Activated CD8-positive, alpha-beta memory T cell treated with anti-CD3 and anti-CD28 coated beads for 1 hour (primary cell): ENCODE measurements at regions not wholly inside any gene's neighbourhood (a gene's known extent, or its start where the extent isn't known, plus 50 kb on each side); places are given as distances from the start of the nearest gene placed in this dataset.
"Not testable (repeated sequence)": the region's sequence is repeated elsewhere in the genome, so short reads cannot be mapped to it uniquely, and the experiment has no call there.

Experiments used
- DNase-seq, 2 donors: peaks; one replicate each; pipeline ENCODE4 v3.0.0-alpha.2; 2020; ENCODE audit warnings: low read depth in 1 of 2; ENCODE audit errors: extremely low read depth in 1 of 2

DNA sequence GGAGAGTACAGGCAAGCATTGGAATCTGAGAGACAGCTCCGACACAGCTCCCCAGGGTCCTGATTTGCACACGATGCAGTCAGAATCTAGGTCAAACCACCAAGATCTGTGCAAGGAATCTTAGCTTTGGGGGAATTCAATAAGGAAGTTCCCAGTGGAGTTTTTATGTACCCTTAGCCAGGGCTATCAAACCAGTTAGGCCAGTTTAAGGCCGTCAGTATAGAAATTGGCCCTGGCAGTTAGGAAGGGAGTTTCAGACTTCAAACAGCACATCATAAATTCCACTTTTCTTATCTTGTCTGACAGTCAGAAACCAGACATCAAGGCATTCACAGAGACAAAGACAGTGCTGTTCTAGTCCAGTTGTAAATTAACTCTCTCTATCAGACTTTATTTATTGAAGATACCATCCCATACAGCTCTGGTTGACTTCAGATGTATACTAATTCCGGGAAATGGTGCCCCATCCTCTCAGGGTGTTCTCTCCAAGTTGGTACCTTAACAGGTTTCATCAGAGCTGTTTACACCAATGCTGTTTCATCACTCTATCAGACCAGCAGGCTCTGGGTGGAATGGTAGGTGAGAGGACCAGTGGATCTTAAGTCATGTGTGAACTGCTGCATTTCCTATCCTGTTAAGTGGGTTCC, 157.5 kb upstream of the ATF7IP start:
- DNase-seq = no peak

DNA sequence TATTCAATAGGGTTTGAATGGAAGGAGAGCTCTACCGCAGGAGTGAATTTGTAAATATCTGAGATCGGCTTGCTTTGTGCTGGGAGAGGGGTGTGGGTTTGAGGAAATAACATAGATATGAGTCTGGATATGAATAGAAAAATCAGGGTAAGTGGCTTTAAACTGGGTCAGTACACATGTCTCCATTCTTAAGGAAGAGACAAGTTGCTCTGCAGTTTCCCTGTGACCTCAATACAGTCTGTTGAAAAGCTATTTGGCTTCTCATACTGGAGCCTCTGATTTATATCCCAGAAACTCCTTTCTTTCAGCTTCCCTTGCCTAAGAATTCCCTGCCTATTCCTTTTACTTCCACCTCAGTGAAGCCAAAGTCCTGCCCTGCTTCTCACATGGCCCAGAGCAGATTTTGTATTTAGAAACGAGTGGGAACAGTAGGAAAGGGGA, 153.5 kb upstream of the ATF7IP start:
- DNase-seq = no peak

DNA sequence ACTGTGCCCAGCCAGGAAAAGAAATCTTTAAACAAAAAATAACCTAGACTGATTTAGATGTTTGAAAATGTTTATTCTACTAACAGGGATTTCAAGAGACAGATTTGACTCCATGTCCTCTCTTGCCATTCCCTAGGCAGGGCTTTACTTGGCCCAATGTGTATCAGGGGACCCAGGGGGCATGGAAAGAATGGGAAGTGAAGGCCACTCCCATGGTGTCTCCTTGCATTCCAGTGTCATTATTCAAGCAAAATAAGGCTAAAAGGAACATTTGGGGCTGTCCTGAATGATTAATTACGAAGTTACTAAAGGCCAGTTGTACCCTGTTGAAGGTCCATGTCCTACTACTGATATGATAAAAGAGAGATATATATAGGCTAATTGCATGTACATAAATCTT, 151.9 kb upstream of the ATF7IP start:
- DNase-seq = no peak

DNA sequence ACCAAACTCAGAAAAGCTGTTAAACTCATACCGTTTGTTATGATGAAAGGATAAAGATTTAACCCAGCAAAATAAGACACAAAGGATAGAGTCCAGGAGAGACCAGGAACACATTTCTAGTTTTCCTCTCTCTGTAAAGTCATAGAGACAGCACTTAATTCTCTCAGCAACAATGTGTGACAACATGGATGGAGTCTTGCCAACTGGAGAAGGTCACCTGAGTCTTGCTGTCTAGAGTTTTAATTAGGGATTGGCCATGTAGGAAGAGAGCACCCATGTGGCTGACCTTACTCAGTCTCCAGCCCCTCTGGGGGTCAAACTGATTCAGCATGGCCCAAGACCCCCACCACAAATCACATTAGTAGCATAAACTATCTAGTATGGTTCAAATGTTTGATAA, 151.0 kb upstream of the ATF7IP start:
- DNase-seq = no peak

DNA sequence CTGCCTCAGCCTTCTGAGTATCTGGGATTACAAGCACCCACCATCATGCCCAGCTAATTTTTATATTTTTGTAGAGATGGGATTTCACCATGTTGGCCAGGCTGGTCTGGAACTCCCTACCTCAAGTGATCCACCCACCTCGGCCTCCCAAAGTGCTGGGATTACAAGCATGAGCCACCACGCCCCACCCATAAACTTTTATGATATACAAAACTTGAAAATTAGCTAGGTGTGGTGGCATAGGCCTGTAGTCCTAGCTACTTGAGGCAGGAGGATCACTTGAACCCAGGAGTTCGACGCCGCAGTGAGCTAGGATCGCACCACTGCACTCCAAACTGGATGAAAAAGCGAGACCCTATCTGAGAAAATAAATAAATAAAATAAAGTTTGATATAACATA, 149.5 kb upstream of the ATF7IP start:
- DNase-seq = not testable (repeated sequence)

DNA sequence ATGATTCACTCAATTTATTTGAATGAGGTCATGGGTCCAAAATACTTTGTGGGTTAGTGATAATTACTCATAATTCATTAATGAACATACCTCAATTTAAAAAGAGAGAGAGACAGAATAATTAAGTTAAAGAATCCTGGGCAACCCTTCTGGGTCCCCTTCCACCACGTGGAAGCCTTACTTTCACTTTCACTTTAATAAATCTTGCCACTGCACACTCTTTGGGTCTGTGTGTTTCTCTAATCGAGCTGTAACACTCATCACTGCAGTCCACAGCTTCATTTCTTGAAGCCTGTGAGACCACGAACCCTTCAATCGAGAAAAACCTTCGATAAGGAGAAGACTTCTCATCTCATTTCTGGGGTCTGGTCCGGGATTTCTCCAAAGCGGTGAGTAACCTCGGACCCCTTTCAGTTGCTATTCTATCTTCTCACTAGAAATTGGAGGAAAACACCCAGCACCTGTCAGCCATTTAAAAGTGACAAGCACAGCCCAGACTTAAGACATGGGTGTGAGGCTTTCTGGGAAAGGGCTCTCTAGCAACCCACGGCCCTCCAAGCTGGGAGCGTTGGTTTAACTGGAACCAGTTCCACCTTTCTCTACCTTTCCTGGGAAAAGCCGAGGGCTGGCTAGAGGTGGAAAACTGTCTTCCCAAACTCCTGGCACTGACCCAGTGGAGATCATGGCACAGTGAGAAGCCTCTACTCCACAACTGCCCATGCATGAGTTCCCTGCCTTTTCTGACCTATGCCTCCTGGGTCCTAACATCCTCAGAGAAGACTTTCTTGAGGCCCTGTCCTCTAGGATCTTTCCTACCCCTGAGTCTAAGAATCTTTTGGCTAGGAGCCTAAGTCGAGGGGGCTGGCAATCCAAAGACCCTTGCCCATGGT, 148.8 kb upstream of the ATF7IP start:
- DNase-seq = no peak

DNA sequence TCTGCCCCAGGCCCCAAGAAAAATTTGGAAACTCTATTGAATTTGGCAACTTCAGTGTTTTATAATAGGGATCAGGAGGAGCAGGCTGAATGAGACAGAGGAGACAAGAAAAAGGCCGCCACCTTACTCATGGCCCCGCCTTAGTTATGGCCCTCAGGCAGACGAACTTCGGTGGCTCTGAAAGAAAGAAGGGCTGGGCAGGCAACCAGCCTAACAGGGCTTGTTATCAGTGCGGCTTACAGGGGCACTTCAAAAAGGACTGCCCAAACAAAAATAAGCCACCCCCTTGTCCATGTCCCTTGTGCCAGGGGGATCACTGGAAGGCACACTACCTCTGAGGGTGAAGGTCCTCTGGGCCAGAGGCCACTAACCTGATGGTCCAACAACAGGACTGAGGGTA, 146.3 kb upstream of the ATF7IP start:
- DNase-seq = no peak

DNA sequence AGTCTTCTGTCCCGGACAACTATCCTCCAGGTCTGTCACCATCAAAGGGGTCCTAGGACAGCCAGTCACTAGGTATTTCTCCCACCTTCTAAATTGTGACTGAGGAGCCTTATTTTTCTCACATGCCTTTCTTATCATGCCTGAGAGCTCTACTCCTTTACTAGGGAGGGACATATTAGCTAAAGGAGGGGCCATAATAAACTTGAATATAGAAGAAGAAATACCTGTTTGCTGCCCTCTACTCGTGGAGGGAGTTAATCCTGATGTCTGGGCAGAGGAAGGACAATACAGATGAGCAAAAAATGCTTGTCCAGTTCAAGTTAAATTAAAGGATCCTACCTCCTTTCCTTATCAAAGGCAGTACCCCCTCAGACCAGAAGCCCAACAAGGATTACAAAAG, 145.8 kb upstream of the ATF7IP start:
- not testable (repeated sequence) for DNase-seq

DNA sequence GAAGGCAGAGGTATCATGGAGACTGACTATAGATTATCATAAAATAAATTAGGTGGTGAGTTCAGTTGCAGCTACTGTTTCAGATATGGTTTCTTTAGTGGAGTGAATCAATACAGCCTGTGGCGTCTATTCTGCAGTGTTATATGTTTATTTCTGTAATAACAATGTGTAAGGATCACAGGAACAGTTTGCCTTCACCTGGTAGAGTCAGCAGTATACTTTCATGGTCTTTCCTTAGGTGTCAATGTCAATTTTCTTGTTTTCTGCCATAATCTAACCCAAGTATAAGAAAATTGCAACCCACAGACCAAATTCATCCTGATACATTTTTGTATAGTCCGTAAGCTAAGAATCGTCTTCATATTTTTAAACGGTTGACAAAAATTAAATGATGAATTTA, 140.4 kb upstream of the ATF7IP start:
- DNase-seq = no peak

DNA sequence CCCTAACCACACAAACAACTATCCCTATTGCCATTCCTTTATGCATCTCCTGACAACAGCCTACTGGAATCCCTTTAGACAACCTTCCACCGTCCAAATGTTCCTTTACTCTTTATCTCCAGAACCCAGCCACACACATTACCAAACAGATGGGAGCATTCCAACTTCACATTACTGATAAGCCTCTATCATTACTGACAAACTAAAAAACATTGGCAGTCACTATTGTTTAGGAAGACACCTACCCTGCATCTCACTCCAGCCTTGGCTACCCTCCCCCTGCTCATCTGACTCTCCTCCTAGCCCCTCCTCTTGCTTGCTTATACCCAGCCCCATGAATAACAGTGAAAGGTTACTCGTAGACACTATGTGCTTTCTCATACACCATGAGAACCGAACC, 130.3 kb upstream of the ATF7IP start:
- DNase-seq = not testable (repeated sequence)

DNA sequence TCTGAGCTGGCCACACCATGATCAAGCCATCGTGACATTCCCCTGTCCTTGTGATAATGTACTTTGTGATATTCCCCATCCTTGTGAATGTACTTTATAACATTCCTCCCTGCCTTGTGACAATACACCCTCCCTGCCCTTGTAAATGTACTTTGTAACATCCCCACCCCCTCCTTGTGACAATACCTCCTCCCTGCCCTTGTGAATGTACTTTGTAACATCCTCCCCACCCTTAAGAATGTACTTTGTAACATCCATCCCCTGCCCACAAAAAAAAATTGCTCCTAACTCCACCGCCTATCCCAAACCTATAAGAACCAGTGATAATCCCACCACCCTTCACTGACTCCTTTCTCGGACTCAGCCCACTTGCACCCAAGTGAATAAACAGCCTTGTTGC, 128.8 kb upstream of the ATF7IP start:
- DNase-seq = not testable (repeated sequence)

DNA sequence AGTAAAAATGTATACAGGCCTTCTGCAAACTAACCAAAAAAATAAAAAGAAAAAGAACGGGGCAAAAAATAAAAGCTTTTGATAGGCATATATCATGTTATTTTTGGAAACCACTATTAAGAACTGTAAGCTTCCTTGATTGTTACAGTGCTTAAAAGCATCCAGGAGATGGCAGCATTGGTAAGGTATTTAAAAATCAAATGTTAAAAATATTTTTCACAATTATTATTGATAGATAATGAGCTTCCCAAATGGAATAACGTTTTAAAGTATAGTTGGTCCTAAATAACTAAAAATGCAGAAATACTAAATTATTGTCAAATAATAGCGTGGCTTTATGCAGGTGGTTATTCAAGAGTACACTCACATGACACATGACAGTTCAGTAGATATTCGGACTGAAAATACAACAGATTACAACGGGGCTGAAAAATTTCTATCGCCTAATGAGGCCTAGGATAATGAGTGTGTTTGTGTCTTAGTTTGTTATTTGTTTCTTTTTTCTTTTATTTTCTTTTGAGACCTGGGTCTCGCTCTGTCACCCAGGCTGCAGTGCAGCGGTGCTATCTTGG, 127.2 kb upstream of the ATF7IP start:
- DNase-seq = no peak

DNA sequence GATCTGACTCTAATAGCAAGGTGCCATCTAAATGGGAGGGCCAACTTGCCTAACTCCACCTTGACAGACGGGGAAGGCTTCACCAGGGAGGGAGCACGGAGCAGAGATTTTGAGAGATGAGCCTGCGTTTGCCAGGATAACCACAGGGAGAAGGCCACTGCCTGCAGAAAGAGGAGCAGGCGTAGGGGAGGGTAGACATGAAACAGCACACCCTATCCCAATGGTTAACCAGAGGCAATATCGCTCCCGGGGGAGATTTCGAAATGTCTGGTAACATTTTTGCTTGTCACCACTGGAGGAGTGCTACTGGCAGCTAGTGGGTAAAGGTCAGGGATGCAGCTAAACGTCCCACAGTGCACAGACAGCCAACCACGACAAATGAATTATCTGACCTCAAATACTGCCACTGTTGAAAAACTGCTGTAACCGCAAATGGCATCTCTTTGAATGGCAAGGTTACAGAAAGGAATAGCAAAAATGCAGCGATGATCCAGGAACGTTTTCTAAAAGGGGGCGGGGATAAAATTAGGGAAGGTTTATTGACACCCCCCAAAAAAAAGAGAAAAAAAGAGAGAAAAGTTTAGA, 126.0 kb upstream of the ATF7IP start:
- DNase-seq = no peak

DNA sequence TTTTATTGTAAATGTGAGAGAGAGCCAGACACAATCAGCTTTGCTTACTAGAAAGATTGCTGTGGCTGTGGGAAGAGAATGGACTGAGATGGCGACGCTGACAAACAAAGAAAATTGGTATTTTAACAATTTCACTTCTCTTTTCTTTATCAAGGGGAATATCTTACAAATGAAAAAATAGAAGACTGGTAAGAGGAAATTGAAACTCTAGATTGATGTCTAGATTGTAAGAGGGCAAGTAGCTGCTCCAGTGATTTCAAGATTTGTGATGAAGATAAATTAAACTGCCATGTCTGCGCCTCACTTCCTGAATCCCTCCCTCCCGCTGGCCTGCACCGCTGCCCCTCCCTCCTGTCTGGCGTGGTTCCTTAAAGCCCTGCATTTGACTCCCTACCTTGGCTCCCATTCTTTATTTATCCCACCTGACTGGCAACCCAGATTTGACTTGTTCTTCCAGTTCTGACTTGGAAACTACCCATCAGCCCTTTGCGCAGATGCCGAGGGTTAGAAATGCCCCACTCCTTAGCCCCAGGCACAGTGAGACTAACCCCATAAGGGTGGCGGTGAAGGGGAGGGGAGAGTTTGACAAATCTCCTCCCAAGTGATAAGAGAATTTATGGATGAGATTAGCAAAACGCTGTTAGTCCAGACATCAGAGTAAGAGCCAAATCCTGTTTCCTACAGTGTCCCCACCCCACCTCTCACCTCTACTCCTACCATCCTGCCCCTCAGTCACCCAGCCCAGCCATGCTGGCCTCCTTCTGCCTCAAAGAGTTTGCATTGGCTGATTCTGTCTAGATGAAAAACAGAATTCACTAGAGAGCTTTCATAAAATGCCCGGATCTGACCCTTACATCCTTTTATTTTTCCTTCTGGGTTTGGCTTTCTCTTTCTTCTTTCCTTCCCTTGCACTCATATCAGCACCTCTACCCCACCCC, 125.3 kb upstream of the ATF7IP start:
- DNase-seq = no peak

DNA sequence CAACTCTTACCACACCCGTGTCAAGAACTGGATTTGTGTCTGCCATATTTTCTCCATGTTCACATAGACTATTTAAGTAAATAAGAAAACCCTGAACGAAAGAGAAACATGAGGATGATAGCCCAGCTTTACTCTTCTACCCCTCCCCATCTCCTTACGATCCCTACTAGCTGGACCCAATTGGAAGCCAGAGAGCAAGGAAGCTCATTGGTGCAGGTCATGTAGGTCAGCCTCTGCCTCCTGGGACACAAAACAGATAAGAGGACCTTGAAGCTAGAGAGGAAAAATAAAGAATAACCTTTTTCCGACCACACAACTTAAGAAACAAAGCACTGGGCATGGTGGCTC, 124.6 kb upstream of the ATF7IP start:
- DNase-seq = no peak

DNA sequence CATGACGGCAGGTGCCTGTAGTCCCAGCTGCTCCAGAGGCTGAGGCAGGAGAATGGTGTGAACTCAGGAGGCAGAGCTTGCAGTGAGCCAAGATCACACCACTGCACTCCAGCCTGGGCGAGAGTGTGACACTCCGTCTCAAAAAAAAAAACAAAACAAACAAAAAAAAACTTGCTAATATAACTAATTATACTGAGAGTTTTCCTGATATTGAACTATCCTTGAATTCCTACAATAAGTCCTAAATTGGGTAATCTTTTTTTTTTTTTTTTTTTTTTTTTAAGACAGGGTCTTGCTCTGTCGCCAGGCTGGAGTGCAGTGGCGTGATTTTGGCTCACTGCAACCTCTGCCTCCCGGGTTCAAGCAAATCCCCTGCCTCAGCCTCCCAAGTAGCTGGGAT, 122.7 kb upstream of the ATF7IP start:
- DNase-seq = not testable (repeated sequence)

DNA sequence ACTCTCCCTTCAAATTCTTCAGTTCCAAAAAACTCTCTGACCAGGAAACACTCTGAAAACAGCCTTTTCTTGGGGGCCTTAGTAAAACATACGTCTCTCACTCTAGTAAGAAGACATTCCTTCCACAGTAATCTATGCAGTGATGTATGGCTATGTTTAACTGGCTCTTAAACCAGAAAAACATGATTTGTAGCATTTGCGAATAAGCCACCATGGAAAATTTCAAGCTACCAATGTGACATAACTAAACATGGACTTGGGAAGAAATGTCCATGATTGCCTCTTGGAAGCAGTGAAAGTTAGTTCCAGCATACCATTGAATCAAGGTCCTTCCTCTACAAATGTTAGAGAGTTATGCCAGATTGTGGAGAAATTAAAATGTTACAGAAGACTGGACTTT, 121.5 kb upstream of the ATF7IP start:
- DNase-seq = no peak

DNA sequence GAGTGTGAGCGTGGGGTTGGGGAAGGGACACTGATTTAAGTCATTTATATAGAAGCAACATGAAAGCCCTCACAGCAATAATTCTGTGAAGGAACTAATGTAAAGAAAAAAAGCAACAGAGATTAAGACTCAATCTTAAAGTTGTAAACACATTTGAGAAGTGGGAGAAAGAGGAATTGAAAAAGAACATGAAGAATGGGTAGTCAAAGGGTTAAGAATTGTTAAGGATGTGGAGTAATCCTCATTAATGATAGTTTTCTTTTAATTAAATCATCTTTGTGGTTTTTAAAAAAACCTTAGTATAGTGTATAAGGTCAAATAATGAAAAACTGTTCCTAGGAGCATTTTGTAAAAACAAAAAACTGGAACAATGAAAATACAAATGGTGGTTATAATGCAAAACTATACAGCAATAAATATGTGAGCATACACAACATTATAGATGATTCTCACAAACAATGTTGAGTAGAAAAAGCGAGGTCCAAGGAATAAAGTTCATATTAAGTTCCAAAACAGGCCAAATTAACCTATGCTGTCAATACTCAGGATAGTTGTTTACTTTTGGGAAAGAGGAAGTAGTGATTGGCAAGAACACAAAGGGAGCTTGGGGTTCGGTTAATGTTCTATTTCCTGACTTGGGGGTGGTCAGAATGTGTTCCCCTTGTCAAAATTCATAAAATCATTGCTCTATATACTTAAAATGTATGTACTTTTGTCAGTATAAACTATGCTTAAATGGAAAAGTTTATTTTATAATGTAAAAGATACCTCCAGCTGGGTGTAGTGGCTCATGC, 120.4 kb upstream of the ATF7IP start:
- no peak for DNase-seq

DNA sequence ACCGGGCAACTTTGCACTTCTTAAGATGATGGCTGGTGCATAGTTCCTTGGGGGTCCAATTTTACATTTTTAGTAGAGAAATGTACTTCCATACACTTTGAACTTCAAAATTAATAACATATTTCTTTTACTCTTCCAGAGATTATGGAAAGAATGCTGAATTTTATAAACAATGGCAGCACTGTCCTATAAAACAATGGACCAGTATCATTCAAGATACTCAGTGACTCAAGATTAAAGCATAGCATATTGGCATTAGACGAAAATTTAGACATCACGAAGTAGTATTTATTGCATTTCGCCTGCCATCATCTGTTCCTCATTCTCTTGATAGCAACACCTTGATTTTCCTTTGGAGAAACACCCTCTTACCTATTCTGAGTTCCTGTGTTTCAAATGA, 118.3 kb upstream of the ATF7IP start:
- no peak for DNase-seq

DNA sequence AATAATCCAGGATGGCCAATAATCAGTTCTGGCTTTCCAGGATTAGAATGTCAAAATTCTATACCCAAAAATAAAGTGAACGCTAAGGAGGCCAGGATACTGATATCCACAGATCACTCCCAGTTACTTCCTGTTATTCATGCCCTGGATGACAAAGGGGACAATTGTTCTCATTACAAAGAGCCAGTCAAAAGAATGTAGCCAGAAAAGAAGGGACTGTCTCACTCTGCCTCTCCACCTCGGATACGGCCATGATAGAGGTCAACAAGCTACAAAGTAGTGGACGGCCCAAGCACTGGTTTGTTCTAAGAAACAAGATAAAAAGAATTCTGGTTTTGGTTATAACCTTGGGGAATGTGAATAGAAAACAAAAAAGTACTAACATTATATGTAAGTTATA, 116.1 kb upstream of the ATF7IP start:
- DNase-seq = no peak
